Spleen (tissue), 11 donors: ENCODE measurements at regions not wholly inside any gene's neighbourhood (a gene's known extent, or its start where the extent isn't known, plus 50 kb on each side); places are given as distances from the start of the nearest gene placed in this dataset.

Experiments
- DNase-seq: peaks from one replicate; pipeline ENCODE4 v3.0.0-alpha.2; 2020
- H3K27ac ChIP-seq, 8 donors: fragments of 200-600 bp; sonication (generic) in 7 of 8; 1 replicate in 4 of 8; 2 replicates in 4 of 8; pipeline versions ENCODE4 v1.5.0 to v1.8.0; 2016 to 2021; ENCODE audit warnings: inconsistent platforms in 4 of 8, mild to moderate bottlenecking in 4 of 8, moderate library complexity in 1 of 8
- H3K27me3 ChIP-seq, 7 donors: fragments of 200-600 bp; sonication (generic) in 6 of 7; replicated peaks in 1 of 7; 1 replicate in 4 of 7; 2 replicates in 3 of 7; pipeline versions ENCODE4 v1.5.0 to v1.8.0; 2016 to 2021; ENCODE audit warnings: inconsistent platforms in 3 of 7, mild to moderate bottlenecking in 1 of 7
- H3K36me3 ChIP-seq, 6 donors: fragments of 200-600 bp; sonication (generic) in 5 of 6; 1 replicate in 4 of 6; 2 replicates in 2 of 6; pipeline versions ENCODE4 v1.5.0 to v1.8.0; 2016 to 2021; ENCODE audit warnings: inconsistent platforms in 2 of 6
- H3K4me1 ChIP-seq, 6 donors: fragments of 200-600 bp; sonication (generic) in 5 of 6; 1 replicate in 3 of 6; 2 replicates in 3 of 6; pipeline versions ENCODE4 v1.5.0 to v1.8.0; 2016 to 2021; ENCODE audit warnings: inconsistent platforms in 3 of 6
- H3K4me3 ChIP-seq, 8 donors: fragments of 200-600 bp; sonication (generic) in 7 of 8; 1 replicate in 4 of 8; 2 replicates in 4 of 8; pipeline versions ENCODE4 v1.5.0 to v1.8.0; 2016 to 2021; ENCODE audit warnings: inconsistent platforms in 4 of 8, mild to moderate bottlenecking in 4 of 8, moderate library complexity in 2 of 8
- H3K9me3 ChIP-seq, 8 donors: fragments of 200-600 bp; sonication (generic) in 7 of 8; 1 replicate in 4 of 8; 2 replicates in 4 of 8; pipeline versions ENCODE4 v1.5.0 to v1.8.0; 2016 to 2021; ENCODE audit warnings: inconsistent platforms in 4 of 8
- CTCF ChIP-seq, 11 experiments: fragments of 200-600 bp in 7 of 11; fragments of 450-650 bp in 4 of 11; sonication (generic) in 4 of 11; IDR thresholded peaks in 8 of 11; conservative IDR thresholded peaks in 3 of 11; 1 replicate in 7 of 11; 2 replicates in 4 of 11; pipeline versions ENCODE4 v1.4.0 to v1.8.0; 2016 to 2021; ENCODE audit warnings: antibody characterized with exemption in 11 of 11, inconsistent platforms in 4 of 11, mild to moderate bottlenecking in 1 of 11
- POLR2A ChIP-seq, 3 donors: fragments of 450-650 bp; IDR thresholded peaks; one replicate each; pipeline ENCODE4 v1.5.1; 2017; ENCODE audit warnings: antibody characterized with exemption in 3 of 3, mild to moderate bottlenecking in 1 of 3
- POLR2AphosphoS5 ChIP-seq, 3 donors: sonication (generic); formaldehyde crosslinking; IDR thresholded peaks; one replicate each; pipeline ENCODE4 v1.5.1; 2017; ENCODE audit warnings: antibody characterized with exemption in 3 of 3
- WGBS, 5 donors: extraction: QIAGEN DNeasy Blood & Tissue Kit in 3 of 5; methylation state at CpG; one replicate each; pipeline versions ENCODE4 v1.1.5 to v1.1.7; 2013 to 2018; 5-methylcytosine and 5-hydroxymethylcytosine counted together
- intact Hi-C: fragments of 100-400 bp; cut with DNase I; formaldehyde crosslinking; loops from one replicate; pipeline ENCODE4 v1.15.0; 2023; ENCODE audit warnings: low total_unique reads
- donor health status: healthy with polysubstance abuse.
- donor health status: DM: no; HTN: no; CAD: no; lungs with moderate emphysema.
- donor health status: DM: no; HTN: no; CAD: no.
- donor health status: Bipolar disorder and iron deficiency.
- donor health status: healthy.
- donor health status: DM: no; HTN: no; CAD: no.
- donor health status: DM: yes; HTN: yes; CAD: no.

GRCh38 chr14:30349520-30349919 is 209.4 kb upstream of the G2E3 start:
- Histone ChIP-seq H3K36me3 (no peaks in the 10 kb centered on the region), H3K4me1 (peaks cover 0 to 2% (median 0%) of the 10 kb centered on the region in 6 donors), H3K9me3 (no peaks in the 10 kb centered on the region), H3K27me3 (peaks cover 0 to 5% (median 0%) of the 10 kb centered on the region in 7 donors), H3K27ac (no peak overlapping the region), H3K4me3 (no peak overlapping the region)
- TF ChIP-seq POLR2AphosphoS5 (IDR thresholded peaks at IDR 0.05) (no peak), POLR2A (IDR thresholded peaks at IDR 0.05) (no peak), CTCF (IDR thresholded peaks at IDR 0.05 in 8 of 11, conservative IDR thresholded peaks at IDR 0.05 in 3 of 11) (no peak)
- no peak for DNase-seq
- WGBS, 5 donors, result 83 to 97% (median 87%) methylated on average over 3 of the region's 3 CpGs
- intact Hi-C loops, result no loop called here

- no peaks in the 10 kb centered on the region for H3K9me3 ChIP-seq
- no peak overlapping the region for H3K4me3 ChIP-seq
- peaks cover 0 to 8% (median 0%) of the 10 kb centered on the region in 6 donors for H3K4me1 ChIP-seq
- no peak for DNase-seq
- peaks cover 0 to 8% (median 0%) of the 10 kb centered on the region in 7 donors for H3K27me3 ChIP-seq
- no peaks in the 10 kb centered on the region for H3K36me3 ChIP-seq
- TF ChIP-seq CTCF (IDR thresholded peaks at IDR 0.05 in 8 of 11, conservative IDR thresholded peaks at IDR 0.05 in 3 of 11) (no peak), POLR2A (IDR thresholded peaks at IDR 0.05) (no peak), POLR2AphosphoS5 (IDR thresholded peaks at IDR 0.05) (no peak)
- 44 to 62% (median 48%) methylated on average over 1 of the region's 1 CpG for WGBS, 5 donors
- H3K27ac ChIP-seq, result no peak overlapping the region
- intact Hi-C loops, result no loop called here
Measured at GRCh38 chr14:30354439-30354838, 204.5 kb upstream of the G2E3 start.

GRCh38 chr14:30355431-30355913 is 203.5 kb upstream of the G2E3 start:
- TF ChIP-seq POLR2AphosphoS5 (IDR thresholded peaks at IDR 0.05) (no peak), CTCF (IDR thresholded peaks at IDR 0.05 in 8 of 11, conservative IDR thresholded peaks at IDR 0.05 in 3 of 11) (no peak), POLR2A (IDR thresholded peaks at IDR 0.05) (no peak)
- Histone ChIP-seq H3K4me1 (peaks cover 0 to 8% (median 0%) of the 10 kb centered on the region in 6 donors), H3K27me3 (peaks cover 0 to 8% (median 0%) of the 10 kb centered on the region in 7 donors), H3K4me3 (no peak overlapping the region), H3K27ac (no peak overlapping the region), H3K9me3 (no peaks in the 10 kb centered on the region), H3K36me3 (no peaks in the 10 kb centered on the region)
- WGBS, 5 donors, result 28 to 42% (median 36%) methylated on average over 5 of the region's 5 CpGs
- DNase-seq, result no peak
- intact Hi-C loops, result no loop called here

GRCh38 chr14:30356438-30357202 is 202.3 kb upstream of the G2E3 start:
- H3K27me3 ChIP-seq, result peaks cover 0 to 6% (median 0%) of the 10 kb centered on the region in 7 donors
- no peaks in the 10 kb centered on the region for H3K9me3 ChIP-seq
- no peaks in the 10 kb centered on the region for H3K36me3 ChIP-seq
- no peak for DNase-seq
- peaks cover 0 to 8% (median 0%) of the 10 kb centered on the region in 6 donors for H3K4me1 ChIP-seq
- intact Hi-C loops, result no loop called here
- TF ChIP-seq POLR2AphosphoS5 (IDR thresholded peaks at IDR 0.05) (no peak), CTCF (IDR thresholded peaks at IDR 0.05 in 8 of 11, conservative IDR thresholded peaks at IDR 0.05 in 3 of 11) (no peak), POLR2A (IDR thresholded peaks at IDR 0.05) (no peak)
- WGBS, 5 donors, result 80 to 90% (median 85%) methylated on average over 7 of the region's 7 CpGs
- no peak overlapping the region for H3K4me3 ChIP-seq
- H3K27ac ChIP-seq, result no peak overlapping the region
